Bronchial epithelial cell (primary cell): ENCODE measurements at regions not wholly inside any gene's neighbourhood (a gene's known extent, or its start where the extent isn't known, plus 50 kb on each side); places are given as distances from the start of the nearest gene placed in this dataset.

Experiments used
- DNase-seq: peaks from one replicate; pipeline ENCODE4 v3.0.0-alpha.2; 2010; ENCODE audit warnings: low read depth
- FAIRE-seq: peaks from 2 replicates; lab custom pipeline; 2011; peaks lifted over from hg19 to GRCh38; lab: Jason Lieb, UNC
- H3K27me3 ChIP-seq: 2 replicates; pipeline ENCODE4 v1.5.1; 2011; ENCODE audit warnings: low read length; ENCODE audit not compliant: control insufficient read depth, insufficient read depth
- H3K36me3 ChIP-seq: 2 replicates; pipeline ENCODE4 v1.5.1; 2011; ENCODE audit warnings: low read length; ENCODE audit not compliant: control insufficient read depth, insufficient read depth
- H3K4me3 ChIP-seq: 2 replicates; pipeline ENCODE4 v1.5.1; 2011; ENCODE audit warnings: mild to moderate bottlenecking, low read depth, low read length, control low read depth
- CTCF ChIP-seq: IDR thresholded peaks from 2 replicates; pipeline ENCODE4 v1.5.1; 2011; ENCODE audit warnings: mild to moderate bottlenecking, moderate library complexity, low read length, control low read depth, inconsistent platforms; ENCODE audit not compliant: insufficient read depth, severe bottlenecking

- H3K4me3 ChIP-seq = no peak overlapping the region
- TF ChIP-seq CTCF = no peak
- no peaks in the 10 kb centered on the region for H3K36me3 ChIP-seq
- no peaks in the 10 kb centered on the region for H3K27me3 ChIP-seq
- peak; percentile 94 for DNase-seq
- FAIRE-seq = peak; percentile 52
These were observed 183.9 kb upstream of the POU5F2 start for GRCh38 chr5:93925321-93925720.

- peak; percentile 71 for DNase-seq
- no peak overlapping the region for H3K4me3 ChIP-seq
- no peaks in the 10 kb centered on the region for H3K27me3 ChIP-seq
- no peaks in the 10 kb centered on the region for H3K36me3 ChIP-seq
- TF ChIP-seq CTCF = no peak
- no peak for FAIRE-seq
These were observed 183.2 kb upstream of the POU5F2 start for GRCh38 chr5:93924628-93925027.

DNA sequence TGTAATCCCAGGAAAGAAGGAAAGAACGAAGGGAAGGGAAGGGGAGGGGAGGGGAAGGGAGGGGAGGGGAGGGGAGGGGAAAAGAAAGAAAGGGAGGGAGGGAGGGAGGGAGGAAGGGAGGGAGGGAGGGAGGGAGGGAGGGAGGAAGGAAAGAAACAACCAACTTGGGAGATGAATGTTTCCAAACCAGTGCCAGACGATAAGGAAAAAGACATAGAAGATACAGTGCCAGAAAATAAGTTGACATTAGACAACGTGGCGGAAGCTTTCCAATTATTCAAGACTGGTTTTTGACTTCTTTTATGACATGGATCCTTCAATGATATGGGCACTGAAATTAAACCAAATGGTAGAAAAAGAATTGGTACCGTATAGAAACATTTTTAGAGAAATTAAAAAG, 181.2 kb upstream of the POU5F2 start:
- no peak for TF ChIP-seq CTCF
- no peaks in the 10 kb centered on the region for H3K36me3 ChIP-seq
- no peak for DNase-seq
- FAIRE-seq = no peak
- no peaks in the 10 kb centered on the region for H3K27me3 ChIP-seq
- H3K4me3 ChIP-seq = no peak overlapping the region

DNA sequence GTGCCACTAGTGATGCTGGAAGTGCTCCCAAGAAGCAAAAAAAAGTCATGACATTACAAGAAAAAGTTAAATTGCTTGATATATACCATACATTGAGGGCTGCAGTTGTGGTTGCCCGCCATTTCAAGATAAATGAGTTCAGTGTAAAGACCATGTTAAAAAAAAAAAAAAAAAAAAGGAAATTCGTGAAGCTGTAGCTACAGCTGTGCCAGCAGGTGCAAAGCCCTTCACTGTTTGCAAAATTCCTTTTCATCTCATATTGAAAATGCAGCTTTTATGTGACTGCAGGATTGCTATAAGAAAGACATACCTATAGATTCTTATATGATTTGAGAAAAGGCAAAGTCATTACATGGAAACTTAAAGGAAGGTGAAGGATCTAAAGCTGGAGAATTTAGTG, 179.6 kb upstream of the POU5F2 start:
- Histone ChIP-seq H3K36me3 (no peaks in the 10 kb centered on the region), H3K4me3 (no peak overlapping the region), H3K27me3 (no peaks in the 10 kb centered on the region)
- FAIRE-seq = no peak
- no peak for DNase-seq
- TF ChIP-seq CTCF = no peak

DNA sequence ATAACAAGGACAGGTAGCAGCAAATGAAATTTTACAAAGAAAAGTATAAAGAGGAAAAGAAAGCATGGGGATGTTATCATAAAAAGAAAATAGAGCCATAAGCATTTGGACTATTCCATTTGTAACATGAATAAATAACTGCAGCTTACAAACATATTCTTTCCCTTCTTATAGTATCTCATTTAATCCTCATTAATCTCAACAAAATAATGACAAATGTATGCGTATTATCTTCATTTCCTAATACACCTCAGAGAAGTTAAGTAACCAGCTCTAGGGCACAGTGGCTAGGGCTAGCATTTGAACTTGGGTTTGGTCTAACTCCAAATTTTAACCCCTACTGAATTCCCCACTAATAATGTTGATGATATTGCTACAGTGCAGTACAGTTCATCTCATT, 175.5 kb upstream of the POU5F2 start:
- FAIRE-seq (no peak), DNase-seq (no peak)
- Histone ChIP-seq H3K4me3 (no peak overlapping the region), H3K27me3 (no peaks in the 10 kb centered on the region), H3K36me3 (no peaks in the 10 kb centered on the region)
- TF ChIP-seq CTCF = no peak

DNA sequence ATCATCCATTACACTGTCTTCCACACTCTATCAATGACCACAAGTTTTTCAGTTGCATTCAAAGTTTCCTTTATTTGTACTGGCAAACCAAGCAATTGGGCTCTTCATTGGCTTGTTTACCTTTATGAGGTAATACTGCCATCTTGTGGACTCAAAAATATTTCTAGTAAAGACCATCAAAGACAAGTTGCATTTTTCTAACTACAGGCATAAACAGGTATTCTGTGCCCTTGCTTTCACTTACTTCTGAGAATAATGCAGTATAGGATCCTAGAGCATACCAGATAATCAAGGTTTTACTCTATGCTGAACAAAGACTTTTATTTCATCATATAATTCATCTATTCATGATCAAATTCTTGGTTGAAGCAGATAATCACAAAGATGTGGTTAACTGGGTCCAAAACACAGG, 173.7 kb upstream of the POU5F2 start:
- H3K4me3 ChIP-seq = no peak overlapping the region
- no peak for FAIRE-seq
- DNase-seq = peak; percentile 55
- no peaks in the 10 kb centered on the region for H3K36me3 ChIP-seq
- no peaks in the 10 kb centered on the region for H3K27me3 ChIP-seq
- peak; percentile 44 for TF ChIP-seq CTCF
